Testis (tissue), 2 donors: ENCODE measurements at regions not wholly inside any gene's neighbourhood (a gene's known extent, or its start where the extent isn't known, plus 50 kb on each side); places are given as distances from the start of the nearest gene placed in this dataset.
"Not testable (repeated sequence)": the region's sequence is repeated elsewhere in the genome, so short reads cannot be mapped to it uniquely, and the experiment has no call there.

Experiments used
- DNase-seq: peaks from one replicate; pipeline ENCODE4 v3.0.0-alpha.2; 2019
- H3K27ac ChIP-seq, 2 donors: fragments of 200-600 bp; sonication (generic); one replicate each; pipeline ENCODE4 v1.5.1; 2019
- H3K27me3 ChIP-seq: fragments of 200-600 bp; sonication (generic); one replicate; pipeline ENCODE4 v1.5.1; 2019
- H3K36me3 ChIP-seq: fragments of 200-600 bp; sonication (generic); one replicate; pipeline ENCODE4 v1.5.1; 2017; ENCODE audit warnings: low read depth; ENCODE audit errors: missing control alignments
- H3K4me1 ChIP-seq: fragments of 200-600 bp; sonication (generic); one replicate; pipeline ENCODE4 v1.5.1; 2019
- H3K4me3 ChIP-seq, 2 donors: fragments of 200-600 bp; sonication (generic); one replicate each; pipeline ENCODE4 v1.5.1; 2017 to 2019
- H3K9me3 ChIP-seq: fragments of 200-600 bp; sonication (generic); one replicate; pipeline ENCODE4 v1.5.1; 2017
- POLR2A ChIP-seq: fragments of 450-650 bp; IDR thresholded peaks from one replicate; pipeline ENCODE4 v1.6.1; 2017; ENCODE audit warnings: antibody characterized with exemption, mild to moderate bottlenecking, moderate library complexity
- WGBS, 2 donors: methylation state at CpG; one replicate each; pipeline ENCODE4 v1.1.5; 2018; 5-methylcytosine and 5-hydroxymethylcytosine counted together
- intact Hi-C: fragments of 100-400 bp; cut with DNase I; formaldehyde crosslinking; loops from one replicate; pipeline ENCODE4 v1.15.1; 2023; ENCODE audit warnings: low total_unique reads
- TF ChIP-seq, protein P1 (sequence below), 3 experiments: fragments of 450-650 bp in 2 of 3; fragments of 200-600 bp in 1 of 3; sonication (generic) in 1 of 3; IDR thresholded peaks; one replicate each; pipeline ENCODE4 v1.5.1; 2016 to 2019; ENCODE audit warnings: antibody characterized with exemption in 3 of 3, mild to moderate bottlenecking in 2 of 3, moderate library complexity in 1 of 3

DNA sequence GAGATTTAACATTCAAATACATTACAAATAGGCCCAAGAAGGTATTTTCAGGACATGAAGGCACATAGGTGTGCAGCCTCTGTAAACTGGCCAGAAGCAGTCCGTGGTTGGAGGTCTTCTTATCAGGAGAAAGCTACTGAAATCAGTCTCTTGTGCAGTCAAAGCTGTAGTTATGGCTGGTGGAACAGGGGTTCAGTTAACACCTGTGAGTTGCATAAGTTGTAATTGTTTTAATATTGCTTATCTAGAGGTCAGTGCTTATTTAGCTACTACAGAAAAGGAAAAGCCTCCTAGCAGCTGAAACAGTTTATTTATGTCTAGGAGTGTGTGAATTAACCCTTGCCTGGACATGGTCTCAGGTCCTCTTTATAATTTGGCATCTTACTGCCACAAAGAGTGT is 377.6 kb upstream of the MDGA2 start:
- Histone ChIP-seq H3K9me3 (no peaks in the 10 kb centered on the region), H3K36me3 (no peaks in the 10 kb centered on the region), H3K4me3 (no peak overlapping the region), H3K27me3 (no peaks in the 10 kb centered on the region), H3K4me1 (no peaks in the 10 kb centered on the region), H3K27ac (no peak overlapping the region)
- 36 to 60% methylated on average over 1 of the region's 1 CpG for WGBS, 2 donors
- TF ChIP-seq, protein P1, sequence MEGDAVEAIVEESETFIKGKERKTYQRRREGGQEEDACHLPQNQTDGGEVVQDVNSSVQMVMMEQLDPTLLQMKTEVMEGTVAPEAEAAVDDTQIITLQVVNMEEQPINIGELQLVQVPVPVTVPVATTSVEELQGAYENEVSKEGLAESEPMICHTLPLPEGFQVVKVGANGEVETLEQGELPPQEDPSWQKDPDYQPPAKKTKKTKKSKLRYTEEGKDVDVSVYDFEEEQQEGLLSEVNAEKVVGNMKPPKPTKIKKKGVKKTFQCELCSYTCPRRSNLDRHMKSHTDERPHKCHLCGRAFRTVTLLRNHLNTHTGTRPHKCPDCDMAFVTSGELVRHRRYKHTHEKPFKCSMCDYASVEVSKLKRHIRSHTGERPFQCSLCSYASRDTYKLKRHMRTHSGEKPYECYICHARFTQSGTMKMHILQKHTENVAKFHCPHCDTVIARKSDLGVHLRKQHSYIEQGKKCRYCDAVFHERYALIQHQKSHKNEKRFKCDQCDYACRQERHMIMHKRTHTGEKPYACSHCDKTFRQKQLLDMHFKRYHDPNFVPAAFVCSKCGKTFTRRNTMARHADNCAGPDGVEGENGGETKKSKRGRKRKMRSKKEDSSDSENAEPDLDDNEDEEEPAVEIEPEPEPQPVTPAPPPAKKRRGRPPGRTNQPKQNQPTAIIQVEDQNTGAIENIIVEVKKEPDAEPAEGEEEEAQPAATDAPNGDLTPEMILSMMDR (IDR thresholded peaks at IDR 0.05) = no peak
- TF ChIP-seq POLR2A = no peak
- no peak for DNase-seq
- intact Hi-C loops = no loop called here

DNA sequence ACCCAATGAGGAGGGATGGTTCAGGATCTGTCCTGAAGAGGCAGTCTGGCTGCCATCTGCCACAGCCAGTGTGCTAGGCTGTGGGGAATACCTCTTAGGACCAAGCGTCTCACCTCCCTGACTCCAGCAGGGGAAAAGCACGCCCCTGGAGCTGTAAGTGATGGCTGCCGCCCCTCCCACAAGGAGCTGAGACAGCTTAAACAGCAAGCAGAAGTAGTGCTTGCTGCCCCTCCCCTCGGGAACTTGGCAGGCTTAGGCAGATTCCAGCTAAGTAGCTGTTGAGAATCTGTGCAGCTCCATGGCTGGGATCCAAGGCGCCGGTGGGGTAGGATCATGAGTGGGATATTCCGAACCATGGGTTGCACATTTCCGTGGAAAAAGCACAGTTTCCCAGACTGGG is 360.4 kb upstream of the MDGA2 start:
- 64 to 83% methylated on average over 4 to 8 of the region's 8 CpGs for WGBS, 2 donors
- Histone ChIP-seq H3K4me1 (no peaks in the 10 kb centered on the region), H3K4me3 (no peak overlapping the region), H3K9me3 (no peaks in the 10 kb centered on the region), H3K27me3 (no peaks in the 10 kb centered on the region), H3K36me3 (no peaks in the 10 kb centered on the region), H3K27ac (no peak overlapping the region)
- no peak for TF ChIP-seq POLR2A
- TF ChIP-seq, protein P1 (IDR thresholded peaks at IDR 0.05) = no peak
- no peak for DNase-seq
- intact Hi-C loops = no loop called here

DNA sequence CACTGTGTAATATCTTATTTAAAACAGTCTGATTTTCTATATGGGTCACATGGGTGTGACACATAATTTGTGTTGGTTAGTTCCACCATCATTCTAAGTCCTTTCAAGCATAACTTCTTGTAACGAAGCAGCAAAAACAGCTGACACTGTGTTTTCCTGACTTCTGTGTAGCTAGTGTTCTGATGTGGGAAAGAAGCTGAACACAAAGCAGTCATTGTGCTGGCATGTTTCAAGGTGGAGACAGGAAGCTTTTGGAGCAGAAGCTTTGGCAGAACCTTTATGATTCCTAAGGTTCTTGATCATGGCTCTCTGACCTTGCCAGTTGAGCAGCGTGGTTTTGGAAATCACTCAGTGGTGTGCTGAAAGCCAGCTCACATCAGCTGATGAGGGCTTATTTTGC is 351.7 kb upstream of the MDGA2 start:
- Histone ChIP-seq H3K27ac (no peak overlapping the region), H3K9me3 (no peaks in the 10 kb centered on the region), H3K36me3 (no peaks in the 10 kb centered on the region), H3K4me1 (no peaks in the 10 kb centered on the region), H3K4me3 (no peak overlapping the region), H3K27me3 (no peaks in the 10 kb centered on the region)
- 49 to 67% methylated on average over 2 of the region's 2 CpGs for WGBS, 2 donors
- intact Hi-C loops = no loop called here
- TF ChIP-seq POLR2A = no peak
- TF ChIP-seq, protein P1 (IDR thresholded peaks at IDR 0.05) = no peak
- peak; percentile 37 for DNase-seq

DNA sequence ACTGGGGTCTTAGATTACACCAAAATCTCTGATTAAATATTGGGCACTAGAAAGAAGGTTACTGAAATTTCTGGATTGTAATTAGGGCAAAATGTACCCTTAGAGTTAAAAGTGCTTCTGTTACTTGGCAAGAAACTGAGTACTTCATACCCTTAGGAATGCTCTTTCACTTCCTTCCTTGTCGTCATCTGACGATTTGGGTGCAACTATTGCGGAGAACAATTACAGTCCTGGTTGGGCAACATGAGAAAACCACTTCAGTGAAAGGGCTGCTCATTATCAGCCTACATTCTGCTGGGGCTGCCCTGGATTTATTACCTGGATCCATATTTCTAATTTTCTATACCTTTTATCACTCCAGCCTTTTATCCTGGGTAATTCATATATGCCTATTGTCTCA is 348.5 kb upstream of the MDGA2 start:
- 60 to 81% methylated on average over 3 of the region's 3 CpGs for WGBS, 2 donors
- H3K4me3 ChIP-seq = no peak overlapping the region
- DNase-seq = no peak

DNA sequence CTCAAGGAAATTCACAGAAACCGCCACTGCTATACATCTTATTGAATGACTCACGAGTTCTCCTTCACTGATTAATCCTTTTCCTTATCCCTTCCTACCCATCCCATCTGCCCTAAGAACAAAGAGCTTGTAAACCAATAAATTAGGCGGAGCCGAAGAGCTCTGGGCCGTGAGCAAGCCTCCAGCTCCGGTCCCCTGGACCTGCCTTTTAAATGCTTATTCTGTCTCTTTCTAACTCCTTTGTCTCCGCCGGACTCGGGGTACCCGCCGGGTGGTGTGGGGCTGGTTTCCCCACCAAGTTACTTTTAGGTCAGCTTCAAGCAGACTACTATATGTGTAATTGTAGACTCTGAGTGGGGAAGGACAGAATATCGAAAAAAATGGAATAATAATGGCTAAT is 336.1 kb upstream of the MDGA2 start:
- H3K4me1 ChIP-seq, H3K36me3 ChIP-seq, DNase-seq, intact Hi-C loops, H3K27ac ChIP-seq, H3K27me3 ChIP-seq, H3K9me3 ChIP-seq: not testable (repeated sequence)
- 32 to 40% methylated on average over 12 of the region's 12 CpGs for WGBS, 2 donors
- peak overlapping the region in 1 of 2 donors; percentile 15 for H3K4me3 ChIP-seq

More for the DNA sequence above, 348.5 kb upstream of the MDGA2 start:
- H3K36me3 ChIP-seq = no peaks in the 10 kb centered on the region
- H3K27ac ChIP-seq = no peak overlapping the region
- TF ChIP-seq, protein P1 (IDR thresholded peaks at IDR 0.05) = no peak
- TF ChIP-seq POLR2A = no peak
- H3K27me3 ChIP-seq = no peaks in the 10 kb centered on the region
- intact Hi-C loops = no loop called here
- H3K9me3 ChIP-seq = no peaks in the 10 kb centered on the region
- no peaks in the 10 kb centered on the region for H3K4me1 ChIP-seq
